Fibroblast of skin of right quadriceps (primary cell): ENCODE measurements at regions not wholly inside any gene's neighbourhood (a gene's known extent, or its start where the extent isn't known, plus 50 kb on each side); places are given as distances from the start of the nearest gene placed in this dataset.
"Not testable (repeated sequence)": the region's sequence is repeated elsewhere in the genome, so short reads cannot be mapped to it uniquely, and the experiment has no call there.

Experiments
- DNase-seq: peaks from one replicate; pipeline ENCODE4 v3.0.0-alpha.2; 2013

GRCh38 chr7:76971201-76971600, 61.0 kb downstream of the SPDYE17 start:
- DNase-seq: not testable (repeated sequence)

GRCh38 chr7:76969892-76970291, 62.3 kb downstream of the SPDYE17 start:
- DNase-seq: not testable (repeated sequence)

DNA sequence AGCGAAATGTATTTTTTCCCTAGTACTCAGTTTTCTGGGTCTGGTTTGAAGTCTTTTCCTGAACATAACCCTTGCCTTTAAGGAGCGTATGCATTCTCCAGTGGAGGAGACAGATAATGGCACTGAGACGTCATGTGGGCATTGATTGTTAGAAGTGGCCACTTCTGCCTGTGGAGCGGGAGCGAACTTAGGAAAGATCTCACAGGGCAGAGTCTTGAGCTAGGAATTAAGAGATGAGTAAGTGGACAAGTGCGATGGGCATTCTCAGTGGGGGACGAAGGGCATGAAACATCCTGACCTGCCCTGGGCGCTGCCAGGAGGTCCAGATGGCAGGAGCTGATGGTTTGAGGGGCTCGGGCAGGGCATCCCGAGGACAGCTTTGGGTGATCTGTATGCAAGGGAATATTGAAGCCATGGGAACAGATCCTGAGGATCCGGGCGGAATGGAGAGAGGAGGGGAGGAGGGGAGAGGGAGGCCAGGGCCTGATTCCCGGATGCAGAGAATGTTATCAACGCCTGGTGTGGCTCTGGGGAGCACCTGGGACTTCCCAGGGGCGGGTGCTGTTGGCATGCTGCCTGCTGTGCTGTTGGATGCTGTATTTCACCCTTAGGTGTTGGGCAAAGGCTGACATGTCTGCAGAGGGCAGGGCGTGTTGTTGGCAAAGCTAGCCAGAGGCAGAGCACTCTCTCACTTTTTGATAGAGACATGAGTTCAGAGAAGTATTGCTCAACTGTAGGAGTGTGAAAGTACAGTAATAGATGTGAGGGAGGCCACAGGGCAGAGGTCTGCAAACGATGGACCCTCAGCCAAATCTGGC, 66.2 kb downstream of the SPDYE17 start:
- not testable (repeated sequence) for DNase-seq

DNA sequence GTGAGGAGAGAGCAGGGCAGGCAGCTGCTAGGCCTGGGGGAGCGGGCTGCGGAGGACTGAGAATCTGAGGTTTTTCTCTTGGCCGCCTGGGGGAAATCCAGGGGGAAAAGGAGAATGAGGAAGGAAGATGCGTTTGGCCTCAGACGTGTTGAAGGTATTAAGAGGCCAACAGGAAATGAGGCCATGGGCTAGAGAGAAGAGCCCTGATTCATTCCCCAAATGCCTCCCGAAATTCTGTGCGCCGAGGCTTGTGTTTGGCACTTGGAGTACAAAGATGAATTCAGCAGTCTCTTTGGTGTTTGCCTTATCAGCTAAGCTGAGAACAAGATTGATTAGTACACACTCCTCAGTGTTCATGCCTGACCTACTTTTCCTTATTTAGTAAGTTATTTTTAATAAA, 68.1 kb downstream of the SPDYE17 start:
- DNase-seq: not testable (repeated sequence)

- not testable (repeated sequence) for DNase-seq
Observed at GRCh38 chr7:76963061-76963460, 69.1 kb downstream of the SPDYE17 start.

- DNase-seq: not testable (repeated sequence)
Observed at GRCh38 chr7:76960400-76960986, 71.7 kb downstream of the SPDYE17 start.

DNA sequence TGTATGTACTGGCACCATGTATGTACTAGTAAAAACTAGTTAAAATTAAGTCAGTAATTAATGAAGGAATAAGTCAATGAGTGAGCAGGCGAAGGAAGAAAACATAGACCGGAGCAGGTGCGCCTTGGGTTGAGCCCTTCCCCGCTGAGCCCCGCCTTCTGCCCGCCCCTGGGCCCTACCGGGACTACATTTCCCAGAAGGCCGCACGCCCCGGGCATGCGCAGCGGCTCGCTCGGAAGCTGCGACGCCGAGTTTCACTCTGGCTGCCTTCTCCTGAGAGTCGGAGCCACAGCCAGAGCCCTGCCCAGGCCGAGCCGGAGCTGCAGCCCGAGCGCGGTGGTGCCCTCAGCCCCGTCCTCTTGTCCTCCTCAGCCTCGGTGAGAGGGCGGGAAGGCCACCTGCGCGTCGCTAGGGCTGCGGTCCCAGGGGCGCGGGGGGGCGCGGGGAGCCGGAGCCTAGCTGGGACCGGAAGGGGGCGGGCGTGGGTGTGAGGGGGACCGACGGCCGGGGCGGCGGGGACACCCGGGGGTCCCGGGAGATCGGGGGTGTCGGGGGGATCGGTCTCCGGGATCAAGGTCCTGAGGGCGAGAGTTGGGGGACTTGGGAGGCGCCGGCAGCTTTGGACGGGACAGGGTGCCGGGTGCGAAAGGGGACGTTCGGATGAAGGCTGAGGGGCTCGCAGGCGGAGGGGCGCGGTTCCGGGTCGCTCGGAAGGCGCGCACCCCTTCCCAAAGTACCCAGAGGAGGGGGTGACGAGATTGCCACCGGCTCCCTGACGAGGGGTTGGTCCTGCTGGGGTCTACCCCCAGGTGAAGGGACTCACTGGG, 72.4 kb downstream of the SPDYE17 start:
- DNase-seq: not testable (repeated sequence)

DNA sequence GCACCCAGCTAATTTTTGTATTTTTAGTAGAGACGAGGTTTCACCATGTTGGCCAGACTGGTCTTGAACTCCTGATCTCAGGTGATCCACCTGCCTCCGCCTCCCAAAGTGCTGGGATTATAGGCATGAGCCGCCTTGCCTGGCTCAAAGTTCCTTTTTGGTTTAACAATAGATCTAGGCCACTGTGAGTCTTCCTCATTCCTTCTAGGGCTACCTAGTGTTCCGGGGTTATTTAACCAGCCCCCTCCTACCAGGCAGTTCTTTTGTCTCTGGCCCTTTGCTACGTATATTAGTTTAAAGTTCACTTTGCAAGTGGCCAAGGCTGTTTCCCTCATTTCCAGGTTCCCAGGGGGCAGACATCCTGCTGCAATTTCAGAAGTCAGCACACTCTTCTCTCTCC, 75.6 kb downstream of the SPDYE17 start:
- not testable (repeated sequence) for DNase-seq

DNA sequence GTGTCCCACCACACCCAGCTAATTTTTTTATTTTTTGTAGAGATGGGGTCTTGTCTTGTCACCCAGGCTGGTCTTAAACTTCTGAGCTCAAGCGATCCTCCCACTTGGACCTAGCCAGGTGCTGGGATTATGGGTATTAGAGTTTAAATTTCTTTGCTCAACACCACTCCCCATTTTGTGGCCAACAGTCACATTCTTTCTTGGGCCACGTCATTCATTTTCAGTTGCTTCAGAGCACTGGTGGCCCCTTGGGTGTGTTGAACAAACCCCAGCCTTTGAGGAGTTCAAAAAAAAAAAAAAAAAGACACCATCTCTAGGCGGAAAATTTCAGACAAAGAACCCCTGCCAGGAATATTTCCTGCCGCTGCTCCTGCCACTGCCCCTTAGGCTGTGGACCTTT, 77.0 kb downstream of the SPDYE17 start:
- not testable (repeated sequence) for DNase-seq

GRCh38 chr7:76944603-76945002, 87.6 kb downstream of the SPDYE17 start:
- DNase-seq: not testable (repeated sequence)

DNA sequence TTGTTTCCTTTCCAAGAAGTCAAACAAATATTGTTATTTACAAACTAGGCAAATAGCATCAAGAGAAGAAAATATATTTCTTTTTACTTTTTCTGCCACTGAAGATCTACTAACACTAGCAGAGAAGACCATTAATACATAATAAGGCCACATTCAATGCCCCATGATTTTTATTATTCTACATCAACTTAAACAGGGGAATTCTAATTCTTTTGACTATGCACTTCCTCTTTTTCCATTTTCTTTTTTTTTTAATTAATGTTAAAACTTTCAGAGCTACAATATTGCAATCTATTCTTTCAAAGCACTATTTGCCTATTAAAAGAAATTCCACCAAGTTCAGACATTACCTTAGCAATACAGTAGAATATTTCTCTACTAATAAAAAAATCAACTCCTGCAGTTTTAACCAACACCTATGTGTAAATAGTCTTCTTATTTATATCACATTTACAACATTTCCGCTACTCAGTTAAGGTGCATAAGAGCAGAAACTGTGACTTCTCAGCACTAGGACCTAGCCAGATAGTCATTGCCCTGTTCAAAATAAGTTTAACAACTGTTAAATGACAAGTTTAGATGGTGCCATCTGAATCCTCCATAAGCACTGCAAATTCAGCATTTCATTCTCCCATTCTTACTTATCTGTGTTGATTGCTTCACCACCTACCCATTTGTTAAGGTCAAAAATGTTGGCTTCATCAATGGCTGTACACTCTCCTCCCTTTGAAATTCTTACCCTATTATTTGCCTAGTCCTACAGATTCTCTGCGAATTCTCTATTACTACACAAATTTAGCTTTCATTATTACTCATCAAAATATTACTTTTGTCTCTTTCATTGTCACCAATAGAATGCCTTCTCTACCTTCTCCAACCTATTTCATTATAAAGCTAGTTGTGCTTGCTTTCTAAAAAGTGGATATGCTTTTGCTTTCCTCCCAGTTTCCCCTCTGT, 90.1 kb downstream of the SPDYE17 start:
- DNase-seq: not testable (repeated sequence)

DNA sequence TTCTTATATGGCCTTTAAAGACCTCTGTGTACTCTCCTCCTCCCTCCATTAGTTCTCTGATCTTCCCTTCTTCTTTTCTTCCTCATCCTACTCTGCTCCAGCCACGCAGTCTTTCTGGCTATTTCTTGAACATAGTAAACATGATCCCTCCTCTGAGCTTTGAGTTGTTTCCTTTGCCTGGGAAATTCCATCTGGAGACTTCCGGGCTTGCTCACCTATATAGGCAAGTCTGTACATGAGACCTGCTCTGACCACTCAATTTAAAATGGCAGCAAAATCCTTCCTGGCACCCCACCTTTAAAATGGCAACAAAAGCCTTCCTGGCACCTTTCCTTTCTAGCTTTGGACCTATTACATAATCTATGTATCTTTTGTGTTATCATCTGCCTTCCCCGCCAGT, 94.4 kb downstream of the SPDYE17 start:
- not testable (repeated sequence) for DNase-seq

- not testable (repeated sequence) for DNase-seq
Observed at GRCh38 chr7:76937330-76937729, 94.8 kb downstream of the SPDYE17 start.

GRCh38 chr7:76936346-76936745, 95.8 kb downstream of the SPDYE17 start:
- DNase-seq: not testable (repeated sequence)

GRCh38 chr7:76934711-76935110, 97.5 kb downstream of the SPDYE17 start:
- not testable (repeated sequence) for DNase-seq

GRCh38 chr7:76932957-76933356, 99.2 kb downstream of the SPDYE17 start:
- not testable (repeated sequence) for DNase-seq

DNA sequence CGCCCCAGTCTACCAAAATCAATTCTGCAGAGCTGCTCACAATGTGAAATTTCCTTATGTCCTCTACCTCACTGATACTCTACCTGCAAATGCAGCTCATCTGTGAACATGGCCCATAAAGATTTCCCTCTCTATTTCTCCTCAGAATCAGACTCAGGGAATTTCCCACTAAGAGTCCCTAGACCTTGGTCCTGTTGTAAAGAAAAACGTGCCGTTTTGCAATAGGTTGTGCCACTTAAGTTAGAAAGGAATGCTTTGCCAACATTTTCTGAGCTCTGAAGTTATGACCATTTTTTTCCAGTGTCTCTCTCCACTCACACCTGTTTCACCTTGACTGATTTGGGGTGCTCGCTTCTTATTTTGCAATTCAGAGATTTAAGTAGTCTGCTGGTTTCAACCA, 100.7 kb downstream of the SPDYE17 start:
- DNase-seq: not testable (repeated sequence)

GRCh38 chr7:76930416-76930815, 101.7 kb downstream of the SPDYE17 start:
- DNase-seq: not testable (repeated sequence)

DNA sequence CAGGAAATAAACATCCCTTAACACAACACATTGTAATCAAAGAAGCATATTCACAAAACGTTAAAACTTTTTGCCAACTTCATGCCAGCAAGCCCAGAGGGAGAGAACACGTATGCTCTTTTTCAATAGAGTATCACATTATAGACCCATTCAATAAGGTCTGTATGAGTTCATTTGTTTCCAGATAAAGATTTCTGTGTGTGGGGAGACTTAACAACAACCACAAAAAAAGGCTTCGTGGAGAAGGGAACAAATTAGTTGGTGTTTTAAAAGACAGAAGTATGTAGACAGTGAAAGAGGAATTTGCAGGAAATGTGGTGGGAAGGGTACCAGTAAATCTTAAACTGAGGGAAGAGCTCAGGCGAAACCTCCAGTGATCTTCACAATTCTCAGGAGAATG, 103.4 kb downstream of the SPDYE17 start:
- not testable (repeated sequence) for DNase-seq

DNA sequence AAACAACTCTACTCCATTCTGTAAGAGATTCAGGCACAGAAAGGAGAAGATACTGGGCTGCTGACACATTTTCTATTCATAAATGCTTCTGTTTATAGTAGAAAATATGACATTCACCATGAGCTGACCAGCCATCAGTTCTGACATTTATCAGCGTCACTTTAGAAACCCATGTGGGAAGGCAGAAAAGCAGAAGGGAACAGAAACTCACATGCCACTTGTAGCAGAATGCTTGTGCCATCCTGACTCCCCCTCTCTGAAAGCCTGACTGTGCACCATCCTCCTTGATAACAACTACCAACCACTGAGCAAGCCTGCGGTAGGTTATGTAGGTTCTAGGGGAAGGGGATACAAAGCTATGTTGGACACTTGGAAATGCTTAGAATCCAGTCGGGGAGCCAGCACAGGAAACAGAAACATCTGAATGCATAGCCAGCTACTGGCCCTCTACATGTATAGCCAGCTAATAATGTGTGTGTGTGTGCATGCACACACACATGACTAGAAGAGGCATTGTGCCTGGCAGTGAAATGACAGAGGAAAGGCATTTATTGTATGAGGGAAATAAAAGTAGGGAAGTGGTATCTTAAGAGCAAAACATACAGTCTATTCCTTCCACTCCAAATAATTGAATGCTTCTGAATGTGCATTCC, 104.3 kb downstream of the SPDYE17 start:
- DNase-seq: not testable (repeated sequence)

- DNase-seq: not testable (repeated sequence)
Observed at GRCh38 chr7:76926416-76926815, 105.7 kb downstream of the SPDYE17 start.

GRCh38 chr7:76924756-76925155, 107.4 kb downstream of the SPDYE17 start:
- not testable (repeated sequence) for DNase-seq
